ENCODE measurements at regions not wholly inside any gene's neighbourhood (a gene's known extent, or its start where the extent isn't known, plus 50 kb on each side); places are given as distances from the start of the nearest gene placed in this dataset.
"Not testable (repeated sequence)": the region's sequence is repeated elsewhere in the genome, so short reads cannot be mapped to it uniquely, and the experiment has no call there.

GRCh38 chr12:34108967-34109366 lies 86.7 kb downstream of the ALG10 start:
- H3K36me3 ChIP-seq (ENCODE audit: low read depth): no peaks in the 10 kb centered on the region
- TF ChIP-seq CTCF (conservative IDR thresholded peaks at IDR 0.05) (no peak), EZH2 (IDR thresholded peaks at IDR 0.05; ENCODE audit: low read depth) (no peak)
- H3K79me2 ChIP-seq (ENCODE audit: low read depth): no peaks in the 10 kb centered on the region
- intact Hi-C loops (cut with micrococcal nuclease; ENCODE audit: unreplicated experiment): no loop called here
- no peak overlapping the region for H2AFZ ChIP-seq
- no peaks in the 10 kb centered on the region for H4K20me1 ChIP-seq (ENCODE audit: insufficient read depth)
- H3K27ac ChIP-seq: no peak overlapping the region
- ChIA-PET POLR2A (ENCODE audit: unreplicated experiment) (no interaction called here), CTCF (no interaction called here)
- DNase-seq: no peak
- H3K4me1 ChIP-seq (replicated peaks; ENCODE audit: insufficient read depth): peaks cover 8% of the 10 kb centered on the region
- H3K9me2 ChIP-seq (ENCODE audit: insufficient read depth): no peaks in the 10 kb centered on the region
- no peaks in the 10 kb centered on the region for H3K9me3 ChIP-seq (ENCODE audit: insufficient read depth, low read depth)
- BruUV-seq (replicated peaks): no TSS peak
- H3K4me3 ChIP-seq: no peak overlapping the region
- H3K4me2 ChIP-seq: no peak overlapping the region
- H3K27me3 ChIP-seq (ENCODE audit: insufficient read depth, low read depth): no peaks in the 10 kb centered on the region
- H3F3A ChIP-seq (ENCODE audit: insufficient read depth, low read depth): no peaks in the 10 kb centered on the region

DNA sequence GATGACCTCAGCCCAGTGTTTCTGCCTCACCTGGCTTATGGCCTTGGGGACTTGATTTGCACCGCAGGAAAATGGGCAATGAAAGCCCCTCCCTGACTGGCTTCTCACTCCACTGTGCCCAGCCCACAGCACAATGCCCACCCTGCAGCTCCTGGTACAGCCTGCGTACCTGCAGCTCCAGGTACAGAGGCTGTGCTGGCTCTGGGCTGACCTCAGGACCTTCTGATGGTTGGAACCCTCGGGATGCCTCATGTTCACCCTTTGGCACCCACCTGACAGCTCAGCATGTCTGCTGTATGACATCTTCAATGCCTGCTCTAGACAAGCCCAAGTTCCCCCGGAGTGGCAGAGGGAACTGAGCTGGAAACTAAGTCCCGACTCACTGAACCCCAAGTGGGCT lies 87.1 kb downstream of the ALG10 start:
- Histone ChIP-seq H3K9me3 (ENCODE audit: insufficient read depth, low read depth) (no peaks in the 10 kb centered on the region), H2AFZ (no peak overlapping the region), H3K4me3 (no peak overlapping the region), H4K20me1 (ENCODE audit: insufficient read depth) (no peaks in the 10 kb centered on the region), H3K36me3 (ENCODE audit: low read depth) (no peaks in the 10 kb centered on the region), H3K79me2 (ENCODE audit: low read depth) (no peaks in the 10 kb centered on the region), H3F3A (ENCODE audit: insufficient read depth, low read depth) (no peaks in the 10 kb centered on the region), H3K27me3 (ENCODE audit: insufficient read depth, low read depth) (no peaks in the 10 kb centered on the region), H3K27ac (no peak overlapping the region), H3K9me2 (ENCODE audit: insufficient read depth) (no peaks in the 10 kb centered on the region), H3K4me2 (no peak overlapping the region), H3K4me1 (replicated peaks; ENCODE audit: insufficient read depth) (peaks cover 8% of the 10 kb centered on the region)
- no TSS peak for BruUV-seq (replicated peaks)
- intact Hi-C loops (cut with micrococcal nuclease; ENCODE audit: unreplicated experiment): no loop called here
- no peak for DNase-seq
- POLR2A ChIA-PET (ENCODE audit: unreplicated experiment): no interaction called here
- no peak for TF ChIP-seq EZH2 (IDR thresholded peaks at IDR 0.05; ENCODE audit: low read depth)
- no peak for TF ChIP-seq CTCF (conservative IDR thresholded peaks at IDR 0.05)
- CTCF ChIA-PET: interaction anchor here (0.6 kb wide), 1 partner anchor 683 kb away, joined by 3 read pairs; no protein-coding TSS in a partner anchor

GRCh38 chr12:34109909-34110531 lies 87.7 kb downstream of the ALG10 start:
- H3K4me1 ChIP-seq (replicated peaks; ENCODE audit: insufficient read depth); H3K4me3 ChIP-seq; H3F3A ChIP-seq (ENCODE audit: insufficient read depth, low read depth); H3K36me3 ChIP-seq (ENCODE audit: low read depth); H3K9me3 ChIP-seq (ENCODE audit: insufficient read depth, low read depth); H2AFZ ChIP-seq; H3K4me2 ChIP-seq; H3K27ac ChIP-seq; H3K27me3 ChIP-seq (ENCODE audit: insufficient read depth, low read depth); H3K79me2 ChIP-seq (ENCODE audit: low read depth); H4K20me1 ChIP-seq (ENCODE audit: insufficient read depth); BruUV-seq (replicated peaks); POLR2A ChIA-PET (ENCODE audit: unreplicated experiment); H3K9me2 ChIP-seq (ENCODE audit: insufficient read depth); intact Hi-C loops (cut with micrococcal nuclease; ENCODE audit: unreplicated experiment); DNase-seq: not testable (repeated sequence)
- CTCF ChIA-PET: interaction anchor here (0.6 kb wide), 1 partner anchor 684 kb away, joined by 3 read pairs; no protein-coding TSS in a partner anchor

GRCh38 chr12:34119366-34119765 lies 97.1 kb downstream of the ALG10 start:
- peak in 1 of 2 experiments; percentile 65 for DNase-seq
- BruUV-seq (replicated peaks): no TSS peak
- Histone ChIP-seq H3K4me2 (no peak overlapping the region), H4K20me1 (ENCODE audit: insufficient read depth) (no peaks in the 10 kb centered on the region), H3K79me2 (ENCODE audit: low read depth) (no peaks in the 10 kb centered on the region), H3K27me3 (ENCODE audit: insufficient read depth, low read depth) (no peaks in the 10 kb centered on the region), H3K9me3 (ENCODE audit: insufficient read depth, low read depth) (no peaks in the 10 kb centered on the region), H3K36me3 (ENCODE audit: low read depth) (no peaks in the 10 kb centered on the region), H3K4me1 (replicated peaks; ENCODE audit: insufficient read depth) (no peaks in the 10 kb centered on the region), H3K9me2 (ENCODE audit: insufficient read depth) (no peaks in the 10 kb centered on the region), H3K4me3 (no peak overlapping the region), H3F3A (ENCODE audit: insufficient read depth, low read depth) (no peaks in the 10 kb centered on the region), H2AFZ (no peak overlapping the region), H3K27ac (no peak overlapping the region)
- POLR2A ChIA-PET (ENCODE audit: unreplicated experiment): no interaction called here
- CTCF ChIA-PET: interaction anchor here (0.5 to 0.6 kb wide), 3 partner anchors 81 to 586 kb away, joined by 3 to 7 read pairs (median 4); no protein-coding TSS in a partner anchor
- TF ChIP-seq CTCF (conservative IDR thresholded peaks at IDR 0.05) (no peak), EZH2 (IDR thresholded peaks at IDR 0.05; ENCODE audit: low read depth) (no peak)
- intact Hi-C loops (cut with micrococcal nuclease; ENCODE audit: unreplicated experiment): no loop called here
